NB4 (cell line): ENCODE measurements at regions not wholly inside any gene's neighbourhood (a gene's known extent, or its start where the extent isn't known, plus 50 kb on each side); places are given as distances from the start of the nearest gene placed in this dataset.

Source experiments
- POLR2A ChIP-seq: IDR thresholded peaks from 2 replicates; pipeline ENCODE4 v1.6.1; 2011; ENCODE audit warnings: mild to moderate bottlenecking; ENCODE audit not compliant: insufficient read length; ENCODE audit errors: extremely low read depth
- TF ChIP-seq, protein P1 (sequence below): IDR thresholded peaks from one replicate; pipeline ENCODE4 v1.5.1; 2012; ENCODE audit warnings: low read depth, low read length
- TF ChIP-seq, protein P2 (sequence below): IDR thresholded peaks from 2 replicates; pipeline ENCODE4 v1.6.1; 2011; ENCODE audit warnings: low read depth, low read length

DNA sequence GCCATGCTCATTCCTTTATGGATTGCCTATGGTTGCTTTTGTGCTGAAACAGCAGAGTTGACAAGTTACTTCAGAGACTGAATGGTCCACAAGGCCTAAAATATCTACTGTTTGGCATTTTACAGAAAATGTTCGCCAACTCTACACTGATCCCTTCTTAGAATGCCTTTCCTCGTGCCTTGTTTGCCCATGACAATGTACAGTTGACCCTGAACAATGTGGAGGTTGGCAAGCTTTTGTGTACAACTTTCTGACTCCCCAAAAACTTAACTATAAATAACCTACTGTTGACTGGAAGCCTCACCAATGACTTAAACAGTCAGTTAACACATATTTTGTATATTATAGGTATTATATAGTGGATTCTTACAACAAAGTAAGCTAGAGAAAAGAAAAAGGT, 361.4 kb downstream of the EPHA4 start:
- TF ChIP-seq, protein P1, sequence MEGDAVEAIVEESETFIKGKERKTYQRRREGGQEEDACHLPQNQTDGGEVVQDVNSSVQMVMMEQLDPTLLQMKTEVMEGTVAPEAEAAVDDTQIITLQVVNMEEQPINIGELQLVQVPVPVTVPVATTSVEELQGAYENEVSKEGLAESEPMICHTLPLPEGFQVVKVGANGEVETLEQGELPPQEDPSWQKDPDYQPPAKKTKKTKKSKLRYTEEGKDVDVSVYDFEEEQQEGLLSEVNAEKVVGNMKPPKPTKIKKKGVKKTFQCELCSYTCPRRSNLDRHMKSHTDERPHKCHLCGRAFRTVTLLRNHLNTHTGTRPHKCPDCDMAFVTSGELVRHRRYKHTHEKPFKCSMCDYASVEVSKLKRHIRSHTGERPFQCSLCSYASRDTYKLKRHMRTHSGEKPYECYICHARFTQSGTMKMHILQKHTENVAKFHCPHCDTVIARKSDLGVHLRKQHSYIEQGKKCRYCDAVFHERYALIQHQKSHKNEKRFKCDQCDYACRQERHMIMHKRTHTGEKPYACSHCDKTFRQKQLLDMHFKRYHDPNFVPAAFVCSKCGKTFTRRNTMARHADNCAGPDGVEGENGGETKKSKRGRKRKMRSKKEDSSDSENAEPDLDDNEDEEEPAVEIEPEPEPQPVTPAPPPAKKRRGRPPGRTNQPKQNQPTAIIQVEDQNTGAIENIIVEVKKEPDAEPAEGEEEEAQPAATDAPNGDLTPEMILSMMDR: no peak
- no peak for TF ChIP-seq POLR2A
- TF ChIP-seq, protein P2, sequence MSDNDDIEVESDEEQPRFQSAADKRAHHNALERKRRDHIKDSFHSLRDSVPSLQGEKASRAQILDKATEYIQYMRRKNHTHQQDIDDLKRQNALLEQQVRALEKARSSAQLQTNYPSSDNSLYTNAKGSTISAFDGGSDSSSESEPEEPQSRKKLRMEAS: no peak
